GM18508 (cell line): ENCODE measurements at regions not wholly inside any gene's neighbourhood (a gene's known extent, or its start where the extent isn't known, plus 50 kb on each side); places are given as distances from the start of the nearest gene placed in this dataset.
"Not testable (repeated sequence)": the region's sequence is repeated elsewhere in the genome, so short reads cannot be mapped to it uniquely, and the experiment has no call there.

Experiments used
- ATAC-seq: cut with Tn5 transposase; IDR thresholded peaks from one replicate; pipeline ENCODE4 v1.9.1; 2021; ENCODE audit warnings: moderate number of reproducible peaks; ENCODE audit not compliant: insufficient read depth, unreplicated experiment

DNA sequence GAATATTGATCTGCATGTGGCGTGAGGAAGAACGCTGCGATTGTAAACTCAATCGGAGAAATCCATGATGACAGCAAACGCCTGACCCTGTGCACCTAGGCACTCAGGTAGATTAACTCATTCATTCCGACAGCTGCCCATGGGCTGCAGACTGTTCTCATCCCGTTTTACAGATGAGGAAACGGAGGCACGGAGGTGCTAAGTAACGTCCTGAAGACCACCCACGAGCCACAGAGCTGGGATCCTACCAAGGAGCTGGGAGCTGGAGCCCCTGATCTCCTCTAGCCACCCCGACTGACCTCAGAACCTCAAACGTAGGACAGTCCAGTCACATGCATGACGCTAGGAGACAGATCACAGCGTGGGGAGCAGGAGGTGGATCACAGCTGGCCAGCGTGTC, 1092.7 kb downstream of the BRD1 start:
- ATAC-seq: no peak

DNA sequence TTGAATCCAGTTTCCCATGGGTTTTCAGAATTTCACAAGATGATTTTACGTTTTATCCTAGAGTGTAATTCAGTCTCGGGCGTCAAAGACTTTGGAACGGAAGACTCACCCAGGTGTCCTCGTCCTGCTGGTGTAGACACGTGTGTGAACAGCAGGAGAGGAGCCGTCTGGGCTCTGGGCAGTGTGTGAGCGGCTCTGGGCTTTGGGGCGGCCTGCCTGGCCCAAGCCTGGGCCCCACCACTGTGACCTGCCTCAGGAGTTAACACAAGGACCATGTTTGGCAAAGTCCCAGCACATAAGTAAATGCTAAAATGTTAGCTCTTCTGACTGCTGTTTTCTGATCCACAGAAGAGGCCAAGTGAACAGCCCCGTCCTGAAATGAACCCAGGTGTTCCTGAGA, 1093.3 kb downstream of the BRD1 start:
- ATAC-seq: no peak

GRCh38 chr22:48729499-48730171, 1098.0 kb downstream of the BRD1 start:
- no peak for ATAC-seq

DNA sequence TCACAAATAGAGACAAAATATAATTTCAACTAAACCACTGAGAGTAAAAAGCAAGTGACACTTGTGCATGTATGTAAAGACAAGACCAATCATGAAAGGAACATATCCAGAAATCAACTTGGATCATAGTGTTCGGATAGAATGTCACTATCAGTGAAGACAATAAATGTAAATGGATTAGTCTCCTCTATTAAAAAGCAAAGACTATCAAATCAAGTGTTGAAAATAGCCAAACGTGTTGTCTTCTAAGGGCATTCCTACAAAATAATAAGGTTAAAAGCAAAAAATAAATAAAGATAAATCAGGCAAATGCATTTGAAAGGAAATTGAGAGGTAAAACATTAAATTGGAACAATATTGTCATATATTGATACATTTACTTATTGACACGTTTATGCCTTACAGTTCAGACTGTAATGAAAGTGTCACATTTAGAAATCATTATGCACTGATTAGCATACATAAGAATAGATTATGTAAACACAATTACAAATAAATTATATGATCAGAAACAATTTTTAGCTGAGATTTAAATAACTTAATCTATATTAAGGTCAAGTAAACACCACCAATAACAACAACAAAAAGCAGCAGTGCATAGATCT, 1100.1 kb downstream of the BRD1 start:
- ATAC-seq: no peak

DNA sequence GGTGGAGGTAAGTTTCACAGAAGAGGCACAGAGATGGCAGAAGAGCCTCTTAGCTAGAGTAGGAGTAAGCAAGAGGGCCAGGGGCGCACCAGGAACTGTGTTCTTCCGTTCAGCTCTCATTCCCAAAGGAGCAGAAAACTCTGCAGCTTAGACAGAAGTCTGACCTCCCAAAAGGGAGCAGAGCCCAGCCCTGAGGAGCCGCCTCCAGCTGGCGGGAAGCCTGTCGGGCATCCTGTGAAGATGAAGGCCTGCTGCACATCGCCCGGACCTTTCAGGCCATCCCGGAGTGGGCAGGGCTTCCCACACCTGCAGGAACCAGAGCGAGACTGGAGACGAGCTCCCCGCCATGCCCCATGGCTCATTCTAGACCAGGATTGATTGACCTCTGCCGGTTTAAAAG, 1102.8 kb downstream of the BRD1 start:
- ATAC-seq: no peak

- no peak for ATAC-seq
Measured at GRCh38 chr22:48722661-48723060, 1105.0 kb downstream of the BRD1 start.

DNA sequence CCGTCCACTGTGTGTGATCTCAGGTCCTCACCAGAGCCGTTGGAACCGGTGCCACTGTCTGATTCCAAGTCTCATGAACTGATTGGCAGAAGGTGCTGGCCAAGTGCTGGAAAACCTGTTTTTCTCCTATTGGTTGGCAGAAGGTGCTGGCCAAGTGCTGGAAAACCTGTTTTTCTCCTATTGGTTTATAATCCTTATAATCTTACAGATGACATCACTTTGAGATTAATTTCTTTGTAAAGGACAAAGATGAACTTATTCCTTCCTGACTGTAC, 1106.3 kb downstream of the BRD1 start:
- no peak for ATAC-seq

GRCh38 chr22:48720662-48721394, 1106.8 kb downstream of the BRD1 start:
- no peak for ATAC-seq

- ATAC-seq: no peak
Measured at GRCh38 chr22:48719978-48720661, 1107.6 kb downstream of the BRD1 start.

DNA sequence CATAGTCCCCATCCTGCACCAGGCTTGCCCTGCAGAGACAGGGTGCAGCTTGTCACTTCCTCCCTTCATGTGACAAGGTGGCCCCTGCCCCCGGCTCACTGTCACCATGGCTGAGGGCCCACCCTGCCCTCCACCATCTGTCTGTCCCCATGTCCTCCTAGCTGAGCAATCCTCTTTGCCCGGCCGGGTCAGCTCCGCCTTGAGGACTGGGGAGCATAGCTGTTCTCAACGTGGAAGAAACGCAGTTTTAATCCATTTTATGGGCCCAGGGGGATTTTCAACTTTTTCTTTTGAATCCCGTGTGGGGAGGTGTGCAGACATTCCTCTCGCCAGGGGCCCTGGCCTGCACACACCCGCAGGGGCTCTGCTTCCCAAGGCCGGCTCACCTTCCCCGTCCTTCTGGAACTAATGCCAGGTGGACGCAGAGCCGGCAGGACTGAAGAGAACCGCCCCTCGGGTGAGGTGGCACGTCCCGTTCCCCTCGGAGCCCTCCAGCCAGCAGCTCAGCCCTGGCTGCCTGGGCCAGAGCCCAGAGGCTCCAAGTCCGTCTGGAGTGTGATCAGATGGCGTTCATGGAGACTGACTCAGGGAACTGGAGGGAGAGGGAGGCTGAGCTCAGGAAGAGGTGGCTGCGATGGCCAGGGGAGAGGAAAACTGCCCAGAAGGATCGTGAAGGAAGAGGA, 1108.7 kb downstream of the BRD1 start:
- no peak for ATAC-seq

DNA sequence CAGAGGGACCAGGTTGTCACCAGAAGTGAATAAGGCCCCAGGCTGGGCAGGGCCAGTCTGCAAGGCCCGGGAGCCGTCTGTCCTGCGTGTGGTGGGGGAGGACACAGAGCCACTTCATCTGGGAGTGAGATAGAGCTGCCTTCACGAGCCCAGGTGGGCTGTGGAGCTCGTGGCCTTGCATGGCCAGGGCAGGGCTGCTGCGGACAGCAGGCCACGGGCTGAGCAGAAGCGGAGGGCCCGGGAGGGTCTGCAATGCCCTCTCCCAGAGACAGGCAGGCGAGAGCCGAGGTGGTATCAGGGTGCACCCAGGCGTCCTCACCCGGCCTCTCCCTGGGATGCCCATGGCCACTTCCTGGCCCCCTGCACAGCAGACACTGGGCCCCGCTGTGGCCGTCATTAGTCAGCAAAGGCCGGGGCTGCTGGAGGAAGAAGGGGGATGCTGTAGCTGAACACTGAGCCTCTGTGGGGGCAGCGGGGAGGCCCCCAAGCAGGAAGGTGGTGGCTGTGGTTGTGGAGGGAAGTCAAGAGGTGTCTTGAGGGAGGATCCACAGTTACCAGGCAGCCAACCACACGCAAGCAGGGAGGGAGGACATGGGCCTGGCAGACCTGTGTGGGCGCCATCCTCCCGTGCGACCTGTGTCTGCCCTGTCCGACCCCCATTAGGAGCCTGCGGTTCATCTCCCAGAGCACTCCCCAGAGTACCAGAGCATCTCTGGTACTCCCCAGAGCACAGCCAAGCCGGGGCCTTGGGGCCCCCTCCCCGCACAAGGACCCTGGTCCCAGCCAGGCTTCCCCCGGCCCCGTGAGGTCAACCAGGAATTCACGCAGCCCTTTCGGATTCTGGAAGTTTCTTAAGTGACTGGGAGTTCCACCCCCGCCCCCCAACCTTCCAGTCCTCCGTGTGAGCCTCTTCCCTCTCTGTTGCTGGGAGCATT, 1109.5 kb downstream of the BRD1 start:
- ATAC-seq: no peak

DNA sequence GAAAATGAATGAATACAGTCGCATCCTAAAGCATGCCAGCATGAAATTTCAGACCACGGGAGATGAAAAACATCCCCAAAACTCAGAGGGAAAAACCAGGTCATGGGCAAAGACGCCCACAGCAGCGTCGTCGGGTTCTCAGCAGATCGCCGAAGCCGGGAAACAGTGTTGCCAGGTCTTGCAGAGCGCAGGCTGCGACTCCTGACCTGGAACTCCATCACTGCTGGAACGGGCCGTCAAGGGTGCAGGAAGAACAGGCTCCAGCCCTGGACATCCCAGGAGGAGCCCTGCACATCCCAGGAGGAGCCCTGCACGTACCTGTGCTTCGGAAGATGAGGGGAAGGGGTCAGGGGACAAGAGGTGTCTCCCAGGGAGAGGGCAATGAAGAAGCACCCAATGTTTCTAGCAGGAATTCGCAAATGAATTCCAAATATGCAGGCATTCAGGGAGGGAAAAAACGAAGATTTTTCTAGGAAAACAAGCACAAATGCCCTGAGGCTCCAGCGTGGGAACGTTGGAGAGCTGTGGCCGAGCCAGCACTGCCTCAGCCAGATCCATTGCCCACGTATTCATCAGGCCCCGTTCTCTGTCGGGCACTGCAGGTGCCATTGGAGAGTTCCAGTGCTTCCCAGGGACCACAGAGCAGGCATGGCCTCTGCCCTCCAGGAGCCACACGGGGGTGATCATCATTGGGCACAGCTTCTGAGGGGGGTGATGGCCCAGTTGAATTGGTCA, 1110.4 kb downstream of the BRD1 start:
- ATAC-seq: no peak

GRCh38 chr22:48716154-48716553, 1111.5 kb downstream of the BRD1 start:
- ATAC-seq: not testable (repeated sequence)

GRCh38 chr22:48715511-48715910, 1112.2 kb downstream of the BRD1 start:
- ATAC-seq: no peak

- no peak for ATAC-seq
Measured at GRCh38 chr22:48714231-48714630, 1113.4 kb downstream of the BRD1 start.

GRCh38 chr22:48713272-48714205, 1114.1 kb downstream of the BRD1 start:
- ATAC-seq: no peak

- no peak for ATAC-seq
Measured at GRCh38 chr22:48712558-48713271, 1115.0 kb downstream of the BRD1 start.
